Fibroblast of skin of right quadriceps (primary cell): ENCODE measurements at regions not wholly inside any gene's neighbourhood (a gene's known extent, or its start where the extent isn't known, plus 50 kb on each side); places are given as distances from the start of the nearest gene placed in this dataset.

Source experiments
- DNase-seq: peaks from one replicate; pipeline ENCODE4 v3.0.0-alpha.2; 2013

DNA sequence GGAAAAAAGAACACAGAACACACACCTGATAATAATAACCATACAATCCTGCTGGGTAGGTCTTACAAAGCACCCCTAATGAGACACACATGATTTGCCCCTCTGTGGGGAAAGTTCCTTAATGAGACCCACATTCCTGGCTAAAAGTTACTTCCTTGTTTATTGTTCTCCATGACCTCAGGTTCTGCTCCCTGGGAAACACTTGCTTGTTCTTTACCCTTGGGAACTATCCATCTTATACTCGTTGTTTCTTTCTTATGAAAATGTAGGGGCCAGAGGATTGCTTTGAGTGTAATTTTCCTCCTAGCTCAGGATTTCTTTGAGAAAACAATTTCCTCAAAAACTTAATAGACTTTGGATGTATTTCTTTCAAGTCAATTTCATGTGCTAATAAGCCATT lies 52.1 kb upstream of the PCDH10 start:
- no peak for DNase-seq
